ENCODE measurements at regions not wholly inside any gene's neighbourhood (a gene's known extent, or its start where the extent isn't known, plus 50 kb on each side); places are given as distances from the start of the nearest gene placed in this dataset.

DNA sequence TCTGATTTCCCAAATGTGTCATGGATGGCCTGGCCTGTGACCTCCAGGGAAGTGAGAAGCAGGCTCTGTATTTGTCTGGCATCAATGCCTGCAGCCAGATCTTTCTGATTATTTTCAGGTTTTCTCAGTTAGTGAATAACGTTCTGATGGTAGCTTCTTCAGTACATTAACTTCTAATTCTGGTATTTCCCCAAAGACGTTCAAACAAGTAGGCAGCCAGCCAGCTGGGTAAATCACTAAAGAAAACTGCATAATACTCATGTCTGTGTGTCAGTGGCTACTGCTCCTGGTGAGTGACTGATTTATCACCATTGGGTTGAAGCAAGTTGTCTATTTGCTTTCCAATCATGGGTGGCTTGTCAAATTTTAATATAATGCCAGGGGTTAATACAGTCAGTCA lies 162.6 kb upstream of the PFN2 start:
- DNase-seq = no peak
- H2BK12ac ChIP-seq (ENCODE audit: insufficient read length, low read depth, low read length) = no peak overlapping the region
- Mint-ChIP-seq H3K27ac (no peak overlapping the region), H3K36me3 (ENCODE audit: insufficient read depth in 1 of 3, low read depth in 3 of 3) (peaks cover 0 to 7% (median 0%) of the 10 kb centered on the region in 3 experiments; a peak in 3 of 7 replicates), H3K4me1 (peaks cover 38 to 39% of the 10 kb centered on the region in 2 experiments), H3K9me3 (no peaks in the 10 kb centered on the region), H3K27me3 (ENCODE audit: low read depth) (no peaks in the 10 kb centered on the region; the same call in 1 of the 2 replicates), H3K4me3 (no peak overlapping the region)
- no peak overlapping the region for H2AFZ ChIP-seq (ENCODE audit: low read length)
- H3K4me2 ChIP-seq (ENCODE audit: insufficient read depth, insufficient read length, low read length) = no peak overlapping the region
- no peak overlapping the region for H2AK5ac ChIP-seq (ENCODE audit: insufficient read length, low read length)
- H4K91ac ChIP-seq (ENCODE audit: insufficient read length, low read depth, low read length) = no peak overlapping the region
- H2BK120ac ChIP-seq (ENCODE audit: low read depth, low read length, poor library complexity, severe bottlenecking) = no peak overlapping the region
- no peak overlapping the region for H2BK5ac ChIP-seq (ENCODE audit: insufficient read length, low read length)
- no peak overlapping the region for H3K56ac ChIP-seq (ENCODE audit: insufficient read length, low read depth, low read length)
- H3K79me1 ChIP-seq (ENCODE audit: insufficient read depth, low read depth, low read length, poor library complexity, severe bottlenecking) = no peaks in the 10 kb centered on the region
- H3K14ac ChIP-seq (ENCODE audit: insufficient read depth, low read length) = no peak overlapping the region
- H3K18ac ChIP-seq (ENCODE audit: insufficient read length, low read depth, low read length) = no peak overlapping the region
- no peak overlapping the region for H3K4ac ChIP-seq (ENCODE audit: low read depth, low read length)
- TF ChIP-seq CTCF (conservative IDR thresholded peaks at IDR 0.05) = no peak
- H3K79me2 ChIP-seq (ENCODE audit: insufficient read depth, low read length) = no peaks in the 10 kb centered on the region
- WGBS (ENCODE audit: extremely low coverage, insufficient read length, low lambda C conversion rate) = no CpG with 5 or more reads among the region's 2 CpGs
- no peak overlapping the region for H2BK20ac ChIP-seq (ENCODE audit: low read depth, low read length, poor library complexity, severe bottlenecking)
- peaks cover 22% of the 10 kb centered on the region; the same call in 1 of the 2 replicates for H3K4me1 ChIP-seq (ENCODE audit: insufficient read depth, low read length)
- no peak overlapping the region for H3K27ac ChIP-seq (ENCODE audit: insufficient read length, low read depth, low read length)
- no peaks in the 10 kb centered on the region for H3K9me3 ChIP-seq (ENCODE audit: control insufficient read depth, low read depth, low read length)
- no peak overlapping the region for H3K9ac ChIP-seq (ENCODE audit: extremely low read depth, insufficient read length, low read length)
- no peak overlapping the region for H3K23ac ChIP-seq (ENCODE audit: insufficient read length, low read depth, low read length)
- no peak overlapping the region for H4K8ac ChIP-seq (replicated peaks; ENCODE audit: insufficient read length, low read depth, low read length)
- H3K27me3 ChIP-seq (ENCODE audit: insufficient read depth, low read length) = no peaks in the 10 kb centered on the region
- no peak overlapping the region for H3T11ph ChIP-seq (ENCODE audit: low read length)
- no peak overlapping the region for H2BK15ac ChIP-seq (ENCODE audit: low read depth, low read length)
- peaks cover 4% of the 10 kb centered on the region for H3K23me2 ChIP-seq (ENCODE audit: insufficient read length, low read depth, low read length, poor library complexity, severe bottlenecking)
- no peaks in the 10 kb centered on the region for H4K20me1 ChIP-seq (ENCODE audit: control insufficient read depth, insufficient read depth, insufficient read length)
- no peak overlapping the region for H4K5ac ChIP-seq (ENCODE audit: insufficient read length, low read depth, low read length)
